GM23338 (cell line): ENCODE measurements at regions not wholly inside any gene's neighbourhood (a gene's known extent, or its start where the extent isn't known, plus 50 kb on each side); places are given as distances from the start of the nearest gene placed in this dataset.

ENCODE experiments used
- CREB1 ChIP-seq: fragments of 250-450 bp; sonication (Bioruptor Pico); IDR thresholded peaks from 2 replicates; pipeline ENCODE4 v1.5.0; 2020; ENCODE audit warnings: low read depth, mild to moderate bottlenecking, moderate library complexity
- CTCF ChIP-seq, 2 experiments: fragments of 200-600 bp in 1 of 2; sonication (generic) in 1 of 2; conservative IDR thresholded peaks; 2 replicates each; pipeline versions ENCODE4 v1.5.1 to v1.6.1; 2016 to 2017; ENCODE audit warnings: antibody characterized with exemption in 2 of 2, low read depth in 2 of 2, mild to moderate bottlenecking in 2 of 2, moderate library complexity in 1 of 2
- EZH2 ChIP-seq: fragments of 200-600 bp; sonication (generic); IDR thresholded peaks from one replicate; pipeline ENCODE4 v1.8.0; 2017; ENCODE audit warnings: antibody characterized with exemption, mild to moderate bottlenecking, low read depth; ENCODE audit not compliant: unreplicated experiment
- EZH2phosphoT487 ChIP-seq: fragments of 200-600 bp; sonication (generic); IDR thresholded peaks from one replicate; pipeline ENCODE4 v1.8.1; 2018; ENCODE audit warnings: antibody characterized with exemption; ENCODE audit not compliant: unreplicated experiment
- JUNB ChIP-seq: IDR thresholded peaks from one replicate; pipeline ENCODE4 v1.6.1; 2016; ENCODE audit warnings: antibody characterized with exemption; ENCODE audit not compliant: unreplicated experiment
- NANOG ChIP-seq: IDR thresholded peaks from 2 replicates; pipeline ENCODE4 v1.6.1; 2016; ENCODE audit warnings: antibody characterized with exemption, borderline replicate concordance
- POLR2AphosphoS5 ChIP-seq: IDR thresholded peaks from 2 replicates; pipeline ENCODE4 v1.6.1; 2016; ENCODE audit warnings: antibody characterized with exemption, low read depth
- REST ChIP-seq: IDR thresholded peaks from one replicate; pipeline ENCODE4 v1.6.1; 2018; ENCODE audit warnings: antibody characterized with exemption; ENCODE audit not compliant: unreplicated experiment

GRCh38 chr13:33405371-33405770 lies 119.8 kb upstream of the STARD13 start:
- TF ChIP-seq CREB1 (CRISPR knock-in tag) (no peak), CTCF (conservative IDR thresholded peaks at IDR 0.05; ENCODE audit: low read depth in 2 of 2) (no peak), REST (no peak), NANOG (no peak), POLR2AphosphoS5 (no peak), EZH2 (no peak), EZH2phosphoT487 (no peak), JUNB (no peak)
